ENCODE measurements at regions not wholly inside any gene's neighbourhood (a gene's known extent, or its start where the extent isn't known, plus 50 kb on each side); places are given as distances from the start of the nearest gene placed in this dataset.

DNA sequence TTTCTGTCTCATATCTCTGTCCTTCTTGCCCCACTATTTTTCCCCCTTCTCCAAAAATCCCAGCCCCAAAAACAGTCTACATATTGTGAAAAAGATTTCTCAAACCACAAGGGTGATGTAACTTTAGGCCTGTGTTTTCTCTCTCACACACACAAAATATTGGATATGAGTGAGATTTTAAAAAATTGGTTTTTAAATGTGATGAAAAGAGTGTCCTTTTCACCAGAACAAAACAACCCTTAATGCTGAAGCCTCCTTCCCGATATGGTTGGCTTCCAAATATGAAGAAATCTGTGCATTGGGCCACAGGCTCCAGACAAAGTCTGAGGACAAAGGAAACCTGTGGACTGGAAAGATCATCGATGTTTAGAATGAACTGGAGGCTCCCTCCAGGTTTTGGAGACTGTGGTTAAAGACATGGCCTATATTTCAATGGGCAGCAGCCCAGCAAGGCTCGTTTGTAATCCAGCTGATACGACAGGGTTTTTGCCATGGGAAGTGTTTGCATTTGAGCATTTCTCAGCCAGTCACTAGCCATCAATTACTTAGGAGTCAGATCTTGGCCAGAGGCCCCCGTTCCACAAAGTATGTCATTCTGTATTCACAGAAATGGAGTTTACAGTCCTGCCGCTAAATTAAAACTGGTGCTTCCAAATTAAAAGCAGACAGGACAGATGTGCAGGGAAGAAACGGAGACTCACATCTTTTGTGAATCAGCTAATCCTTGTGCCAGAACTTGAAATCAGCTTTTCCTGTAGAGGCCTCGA lies 546.3 kb downstream of the EBF1 start:
- no peak for DNase-seq (ENCODE audit: low spot score)

DNA sequence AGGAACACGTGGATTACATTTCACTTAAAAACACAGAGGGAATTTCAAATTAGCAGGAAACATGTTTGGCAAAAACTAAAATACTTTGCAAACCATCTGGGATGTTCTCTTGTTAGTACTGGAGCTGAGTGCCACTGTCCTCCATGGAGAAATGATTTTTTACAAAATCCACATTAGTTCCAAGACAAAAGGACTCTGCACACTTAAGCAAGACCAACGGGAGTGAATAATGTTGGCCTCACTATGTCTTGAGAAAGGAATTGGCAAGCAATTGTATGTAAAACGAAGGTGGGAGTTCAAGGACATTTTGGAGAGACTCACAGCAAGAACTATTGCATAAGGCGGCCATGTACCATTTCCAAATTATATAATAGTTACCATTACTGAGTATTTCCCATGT lies 547.5 kb downstream of the EBF1 start:
- no peak for DNase-seq (ENCODE audit: low spot score)

DNA sequence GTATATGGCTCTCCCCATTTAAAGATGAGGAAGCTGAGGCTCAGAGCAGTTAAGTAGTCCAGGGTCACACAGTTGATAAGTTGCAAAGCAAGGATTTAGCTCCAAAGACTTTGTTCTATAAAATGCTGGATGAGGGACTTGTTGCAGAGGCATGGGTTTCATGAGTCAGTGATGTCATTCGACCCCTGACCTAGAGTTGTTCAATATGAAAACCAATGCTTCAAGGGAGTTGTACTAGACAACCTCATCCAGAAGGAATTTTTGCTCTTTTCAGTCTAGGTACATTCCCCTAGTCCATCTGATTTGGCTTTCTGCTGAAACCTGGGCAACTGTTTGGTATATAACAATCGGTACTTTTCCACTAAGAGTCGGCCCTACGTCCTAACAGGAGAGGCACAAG lies 550.4 kb downstream of the EBF1 start:
- no peak for DNase-seq (ENCODE audit: low spot score)

DNA sequence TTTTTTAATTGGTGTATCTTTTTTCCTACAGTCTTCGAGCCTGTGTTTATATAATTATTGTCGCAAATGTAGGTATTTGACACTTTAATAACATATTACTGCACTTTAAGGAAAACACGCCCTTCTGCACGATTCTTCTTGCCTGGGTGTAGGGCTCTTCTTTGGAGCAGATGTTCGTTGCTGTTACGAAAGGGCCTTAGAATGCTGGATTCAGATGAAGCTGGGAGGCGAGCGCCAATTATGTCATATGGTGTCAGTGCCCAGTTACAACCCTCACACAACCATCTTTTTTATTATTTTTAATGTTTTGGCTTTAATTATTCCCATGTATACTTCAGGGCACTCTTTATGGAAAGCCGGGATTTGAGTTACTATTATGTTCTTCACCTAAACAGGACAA lies 553.0 kb downstream of the EBF1 start:
- DNase-seq (ENCODE audit: low spot score), result no peak

DNA sequence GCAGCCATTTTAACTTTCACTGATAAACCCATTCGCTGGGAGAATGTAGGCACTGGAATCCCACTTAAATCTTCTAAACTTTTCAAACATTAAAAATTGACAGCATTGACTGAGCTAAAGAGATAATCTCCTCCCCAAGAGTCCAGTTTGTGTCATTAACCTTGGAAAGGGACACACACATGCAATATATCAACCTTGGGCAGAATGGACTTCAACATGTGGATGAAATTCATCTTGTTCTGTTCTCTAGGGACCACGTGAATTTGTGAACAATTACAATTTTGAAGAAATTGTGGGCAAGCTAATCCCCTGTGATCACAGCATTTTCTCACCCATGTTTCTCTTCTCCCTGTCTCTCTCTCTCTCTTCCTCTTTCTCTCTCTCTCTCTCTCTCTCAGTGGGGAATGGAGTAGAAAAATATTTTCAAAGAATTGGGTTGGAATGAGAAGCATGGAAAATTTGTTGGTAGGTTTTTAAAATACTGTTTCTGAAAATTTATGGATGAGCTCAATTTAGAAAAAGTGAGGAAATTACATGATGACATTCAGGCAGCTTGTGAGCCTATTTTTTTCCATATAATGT lies 553.7 kb downstream of the EBF1 start:
- DNase-seq (ENCODE audit: low spot score), result no peak

DNA sequence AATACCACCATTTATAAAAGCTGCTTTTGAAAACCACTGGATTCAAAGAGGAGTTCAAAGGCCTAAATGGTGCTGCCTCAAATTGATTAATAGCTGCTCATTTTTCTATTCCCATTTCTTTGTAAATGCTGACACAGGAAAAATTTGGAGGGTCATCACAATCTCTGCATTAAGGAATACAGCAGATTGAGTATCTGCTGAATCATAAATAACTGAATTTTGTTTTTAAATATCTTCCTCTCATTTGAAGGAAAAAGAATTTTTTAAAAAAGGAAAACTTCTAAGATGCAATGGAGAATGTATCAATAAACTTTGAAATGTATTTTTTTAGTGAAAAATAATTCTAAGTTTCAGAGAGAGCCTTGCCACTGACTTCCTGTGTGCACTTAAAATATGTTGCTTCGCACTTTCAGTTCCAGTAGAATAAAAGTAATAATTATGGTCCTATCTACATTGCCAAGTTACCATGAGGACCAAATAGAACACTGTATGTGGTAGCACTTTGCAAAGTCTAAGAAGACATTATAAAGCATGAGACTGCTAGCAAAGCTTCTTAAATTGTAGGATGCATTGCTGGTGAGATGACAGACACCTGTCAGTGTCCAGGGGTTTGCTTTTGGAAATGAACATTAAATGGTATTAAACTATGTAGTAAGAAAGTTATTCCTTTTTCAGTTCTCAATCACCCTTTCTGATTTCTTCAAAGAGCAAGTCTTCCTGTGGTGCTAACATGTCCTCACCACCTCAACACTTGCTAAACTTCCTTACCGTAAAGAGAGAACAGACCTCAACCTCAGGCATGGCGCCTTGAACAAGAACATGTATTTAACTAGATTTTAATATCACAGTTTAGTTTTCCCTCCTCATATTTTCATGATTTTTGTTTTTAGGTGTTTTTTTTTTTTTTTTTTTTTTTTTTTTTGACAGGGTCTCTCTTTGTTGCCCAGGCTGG lies 555.1 kb downstream of the EBF1 start:
- no peak for DNase-seq (ENCODE audit: low spot score)

DNA sequence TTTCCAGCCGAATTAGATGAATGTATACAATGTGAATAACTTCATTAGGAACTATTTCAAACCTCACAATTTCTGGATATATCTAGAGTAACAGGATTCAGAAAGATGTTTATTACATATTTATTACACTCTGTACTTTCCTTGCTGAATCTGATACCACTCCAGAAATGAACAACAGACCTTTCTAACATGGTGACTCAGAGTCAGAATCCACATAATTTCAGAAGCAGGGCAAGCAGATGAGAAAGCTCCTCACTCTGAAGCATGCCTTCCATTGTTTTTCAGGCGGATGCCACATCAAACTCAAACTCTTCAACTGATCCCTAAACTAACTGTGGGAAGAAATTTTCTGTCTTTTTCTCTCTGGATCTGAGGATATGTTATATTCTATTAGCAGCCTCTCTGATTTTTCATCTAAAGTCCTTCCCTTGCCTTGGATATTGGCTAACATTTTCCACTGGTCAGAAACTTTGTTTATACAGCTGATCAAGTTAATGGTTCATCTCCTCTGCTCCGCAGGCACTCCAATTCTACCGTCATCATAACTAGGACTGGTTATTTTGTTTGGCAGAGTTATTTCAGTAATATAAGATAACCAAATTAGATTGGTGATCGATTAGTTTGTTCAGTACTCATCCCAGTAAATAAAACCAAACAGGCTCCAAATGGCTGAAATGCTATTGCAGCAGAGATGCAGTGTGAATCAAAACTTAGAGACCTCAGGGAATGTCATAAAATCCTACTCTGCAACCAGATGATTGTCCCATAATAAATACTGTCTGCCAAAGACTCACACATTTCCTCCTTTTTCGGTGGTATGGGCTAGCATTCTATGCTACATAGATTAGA lies 556.0 kb downstream of the EBF1 start:
- no peak for DNase-seq (ENCODE audit: low spot score)

DNA sequence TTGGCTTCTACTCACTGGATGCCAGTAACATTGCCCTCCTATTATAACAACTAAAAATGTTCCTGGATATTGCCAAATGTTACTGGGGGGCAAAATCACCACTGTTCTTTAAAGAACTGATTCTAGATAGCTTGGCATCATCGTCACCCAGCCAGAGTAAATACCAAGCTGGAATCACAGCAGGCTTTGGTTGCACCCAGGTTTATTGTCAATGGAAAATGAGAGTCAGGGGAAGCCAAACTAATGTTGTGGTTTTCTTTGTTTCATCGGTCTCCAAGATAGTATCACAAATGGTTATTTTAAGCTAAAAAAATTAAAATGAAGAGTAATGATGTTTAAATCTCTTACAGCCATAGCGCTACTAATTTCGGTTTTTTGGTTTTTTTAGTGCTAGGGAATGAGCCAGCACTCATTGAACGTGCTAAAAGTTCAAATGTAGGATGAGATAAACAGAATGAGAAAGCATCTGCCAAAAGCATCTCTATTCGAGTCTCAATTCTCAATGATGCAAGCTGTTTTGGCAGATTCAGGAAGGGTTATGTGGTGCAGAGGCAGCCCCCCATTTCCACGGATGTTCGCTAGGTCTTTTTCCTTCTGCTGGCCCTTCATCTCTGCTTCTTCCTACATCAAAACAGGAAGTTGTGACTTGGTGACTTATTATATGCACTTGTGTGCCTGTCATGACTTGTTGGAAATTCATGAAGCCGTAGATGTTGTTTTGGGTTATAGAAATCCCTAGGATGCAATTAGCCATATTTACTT lies 558.0 kb downstream of the EBF1 start:
- no peak for DNase-seq (ENCODE audit: low spot score)

DNA sequence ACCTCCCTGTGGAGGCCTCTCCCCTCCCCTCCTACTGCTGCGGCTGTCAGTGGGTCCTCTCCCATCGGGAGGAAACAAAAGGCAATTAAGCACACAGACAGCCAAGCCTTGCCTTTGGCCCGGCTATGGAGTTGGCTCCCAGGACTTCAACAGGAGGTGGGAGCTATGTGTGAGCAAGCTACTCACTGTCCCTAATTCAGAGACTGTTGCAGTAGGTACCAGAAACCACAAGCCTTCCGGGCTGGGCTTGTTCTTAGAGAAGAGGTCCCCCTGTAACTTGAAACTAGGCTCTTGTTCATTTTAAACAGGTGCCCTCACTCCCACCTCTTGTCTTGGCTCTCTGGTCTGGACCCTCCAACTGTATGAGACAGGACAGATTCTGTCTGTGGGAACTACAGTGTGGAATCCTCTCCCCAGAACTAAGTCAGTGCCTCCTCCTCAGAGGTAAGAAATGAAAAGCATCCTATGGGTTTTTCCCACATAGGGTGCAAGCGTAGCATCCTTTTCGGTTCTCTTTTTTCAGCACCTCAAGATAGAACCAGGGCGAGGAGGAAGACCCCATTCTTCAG lies 561.1 kb downstream of the EBF1 start:
- DNase-seq (ENCODE audit: low spot score), result no peak

DNA sequence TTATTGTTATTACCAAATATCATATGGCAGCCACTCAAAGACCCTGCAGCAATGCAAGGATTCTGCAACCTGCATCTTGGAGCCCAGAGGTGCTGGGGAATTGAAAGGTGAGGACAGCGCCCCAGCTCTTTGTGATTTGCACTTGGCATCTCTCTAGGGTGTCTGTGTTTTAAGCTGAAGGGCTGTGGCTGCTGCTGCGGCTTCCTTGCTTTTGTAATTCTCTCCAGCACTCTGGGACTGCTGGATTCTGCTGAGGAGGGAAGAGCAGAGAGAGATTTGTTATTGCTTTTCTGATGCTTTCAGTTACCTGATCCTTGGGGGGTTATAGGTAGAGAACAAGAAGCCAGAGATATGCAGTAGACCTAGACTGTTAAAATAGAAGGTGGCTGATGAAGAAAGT lies 562.4 kb downstream of the EBF1 start:
- DNase-seq (ENCODE audit: low spot score), result no peak

DNA sequence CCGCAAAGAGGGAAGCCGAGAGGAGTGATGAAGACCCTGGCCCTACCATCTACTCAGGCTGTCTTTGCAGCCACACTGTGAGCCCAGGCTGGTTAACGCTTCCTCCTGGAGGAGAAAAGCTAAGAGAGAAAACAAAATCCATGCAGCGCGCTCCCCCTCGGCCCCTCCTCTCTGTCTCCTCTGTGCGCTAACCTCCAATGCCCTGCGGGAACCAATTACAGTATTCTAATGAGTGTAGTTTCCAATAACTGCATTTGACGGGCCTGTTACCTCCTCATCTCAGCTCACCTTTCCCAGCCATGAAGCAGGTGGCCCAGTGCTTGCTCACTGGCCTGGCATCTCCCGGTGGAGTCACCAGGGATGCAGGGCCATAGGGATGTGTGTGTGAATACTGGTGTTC lies 565.5 kb downstream of the EBF1 start:
- no peak for DNase-seq (ENCODE audit: low spot score)

DNA sequence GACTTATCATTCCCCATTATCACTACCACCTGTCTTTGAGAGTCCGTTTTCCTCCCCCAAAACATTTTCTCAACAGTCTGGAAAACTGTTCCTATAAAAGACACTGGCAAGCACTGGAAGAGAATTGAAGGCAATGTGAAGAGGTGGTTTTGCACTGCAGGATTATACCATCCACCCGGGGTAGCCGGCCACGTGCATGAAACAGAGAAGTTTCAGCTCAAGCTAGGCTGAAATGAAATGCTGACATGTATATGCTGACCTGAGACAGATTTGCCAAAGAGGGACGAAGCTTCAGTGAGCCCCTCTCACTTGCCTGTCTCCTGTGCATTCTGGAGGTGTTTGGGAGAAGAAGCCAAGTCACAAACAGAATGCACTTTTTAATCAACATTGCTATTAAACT lies 567.0 kb downstream of the EBF1 start:
- DNase-seq (ENCODE audit: low spot score), result no peak

DNA sequence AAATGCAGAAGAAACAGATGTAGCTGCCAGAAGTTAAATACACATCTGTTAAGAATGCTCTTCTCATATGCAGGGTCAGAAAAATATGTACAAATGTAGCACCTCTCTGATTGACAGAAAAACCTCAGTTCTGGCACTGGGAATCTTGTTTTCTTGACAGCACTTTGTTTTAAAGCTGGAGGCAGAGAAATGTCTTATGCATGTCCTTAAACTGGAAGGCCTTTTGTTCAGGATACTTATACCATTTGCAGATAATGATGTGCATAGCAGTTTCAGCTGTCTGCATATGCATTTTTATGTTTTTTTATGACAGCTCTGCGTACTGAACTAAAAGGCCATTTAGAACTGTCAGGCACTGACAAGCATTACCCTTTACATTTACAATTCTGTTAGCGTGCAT lies 567.9 kb downstream of the EBF1 start:
- DNase-seq (ENCODE audit: low spot score), result no peak

DNA sequence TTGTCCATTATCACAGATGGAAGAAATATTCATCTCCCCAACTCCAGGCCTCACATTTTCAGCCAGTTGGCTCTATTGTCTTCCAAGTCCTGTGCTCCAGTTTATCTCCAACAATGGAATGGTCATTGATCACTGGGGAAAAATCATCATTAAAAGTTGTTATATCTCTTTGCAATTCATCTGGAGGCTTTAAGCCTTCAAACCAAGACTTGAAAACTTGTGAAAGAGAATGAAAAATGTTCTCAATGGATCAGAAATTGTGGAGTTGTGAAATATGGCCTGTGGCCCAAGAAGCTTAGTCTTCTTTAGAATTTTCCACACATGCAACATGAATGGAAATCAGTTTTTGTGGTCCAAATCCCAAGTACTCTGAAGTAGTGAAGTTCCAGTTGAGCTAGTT lies 569.6 kb downstream of the EBF1 start:
- DNase-seq (ENCODE audit: low spot score), result no peak

DNA sequence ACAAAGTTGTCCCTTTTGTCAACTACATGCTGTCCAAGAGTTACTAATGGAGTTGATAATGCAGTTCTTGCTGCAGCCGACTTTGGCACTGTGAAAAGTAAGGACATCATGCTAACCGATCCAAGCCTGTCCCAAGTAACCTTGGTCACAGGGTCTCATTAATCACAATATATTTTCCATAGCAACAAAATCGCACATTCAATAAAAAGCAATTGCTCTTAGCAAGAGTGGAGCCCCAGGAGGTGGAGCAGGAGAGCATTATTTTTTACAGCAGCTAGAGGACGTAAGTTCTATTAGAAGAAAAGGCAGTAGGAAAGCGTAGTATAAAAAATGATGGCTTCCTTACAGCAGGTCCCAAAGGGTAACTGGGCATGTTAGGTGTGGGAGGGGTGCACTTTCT lies 570.3 kb downstream of the EBF1 start:
- DNase-seq (ENCODE audit: low spot score), result no peak

DNA sequence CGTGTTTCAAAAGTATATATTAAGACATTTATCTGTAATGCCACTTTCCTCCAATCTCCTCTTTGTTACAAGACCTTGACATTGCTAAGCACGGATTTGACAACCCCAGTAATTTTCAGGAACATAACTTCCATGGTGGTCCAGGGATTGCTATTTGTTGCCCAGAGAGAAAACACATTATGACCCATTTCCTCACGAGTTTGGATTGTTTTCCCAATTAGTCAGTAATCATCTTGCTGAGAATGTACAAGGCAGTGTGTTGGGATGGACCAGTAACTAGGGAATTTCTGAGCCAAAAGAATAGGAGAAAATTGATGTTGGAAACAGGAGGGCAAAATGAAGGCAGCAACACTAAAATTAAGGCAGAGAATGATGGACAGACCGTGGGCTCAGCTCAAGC lies 574.1 kb downstream of the EBF1 start:
- DNase-seq (ENCODE audit: low spot score), result no peak

DNA sequence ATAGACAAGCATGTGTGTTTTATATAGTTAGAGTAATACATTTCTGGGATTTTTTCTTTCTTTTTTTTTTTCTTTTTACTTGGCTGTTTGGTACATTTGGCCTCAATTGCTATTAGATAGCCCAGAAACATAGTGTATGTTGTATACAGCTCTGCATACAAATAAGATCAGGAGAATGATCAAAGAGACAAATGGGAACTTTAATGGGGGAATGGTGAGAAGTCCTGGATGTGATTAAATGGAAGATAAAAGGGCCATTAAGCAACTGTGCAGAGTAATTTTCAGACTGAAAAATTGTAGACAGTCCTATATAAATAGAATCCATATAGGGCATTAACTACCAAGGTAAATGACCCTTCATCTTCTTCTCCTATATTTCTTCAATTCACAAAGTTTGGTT lies 575.6 kb downstream of the EBF1 start:
- no peak for DNase-seq (ENCODE audit: low spot score)

DNA sequence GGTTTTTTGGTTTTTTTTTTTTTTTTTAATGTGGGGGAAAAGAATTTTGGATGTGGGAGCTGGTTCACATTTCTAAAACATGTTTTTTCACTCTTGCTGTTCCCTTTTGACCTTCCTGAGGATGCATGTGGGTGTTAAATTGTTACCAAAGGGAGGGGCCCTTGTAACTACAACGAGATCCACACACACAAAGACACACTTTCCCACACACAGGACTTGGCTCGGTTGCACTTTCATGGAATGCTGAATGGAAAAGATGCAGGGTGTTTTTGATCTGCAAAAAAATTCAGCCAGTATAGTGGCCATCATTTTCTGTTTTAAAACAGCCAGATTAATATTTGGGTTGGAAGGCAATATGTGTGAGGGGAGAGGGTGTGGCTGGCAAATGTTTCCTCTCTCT lies 576.9 kb downstream of the EBF1 start:
- DNase-seq (ENCODE audit: low spot score), result no peak

DNA sequence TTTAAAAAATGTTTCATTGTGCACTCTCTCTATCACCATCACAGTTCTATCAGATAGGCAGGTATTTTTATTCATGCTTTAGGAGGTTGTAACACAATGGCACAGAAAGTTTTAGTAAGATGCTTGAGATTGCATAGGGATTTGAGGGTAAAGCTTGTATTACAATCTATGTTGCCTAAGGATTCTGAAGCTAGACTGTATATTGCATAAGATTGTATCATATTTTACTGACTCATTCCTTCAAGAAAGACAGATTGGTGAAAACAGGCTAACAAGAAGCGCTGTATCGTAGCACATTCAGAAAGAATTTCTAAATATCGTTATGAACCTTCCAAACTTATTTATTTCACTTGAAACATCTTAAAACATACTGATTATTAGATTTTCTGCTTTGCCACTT lies 577.7 kb downstream of the EBF1 start:
- DNase-seq (ENCODE audit: low spot score), result no peak

DNA sequence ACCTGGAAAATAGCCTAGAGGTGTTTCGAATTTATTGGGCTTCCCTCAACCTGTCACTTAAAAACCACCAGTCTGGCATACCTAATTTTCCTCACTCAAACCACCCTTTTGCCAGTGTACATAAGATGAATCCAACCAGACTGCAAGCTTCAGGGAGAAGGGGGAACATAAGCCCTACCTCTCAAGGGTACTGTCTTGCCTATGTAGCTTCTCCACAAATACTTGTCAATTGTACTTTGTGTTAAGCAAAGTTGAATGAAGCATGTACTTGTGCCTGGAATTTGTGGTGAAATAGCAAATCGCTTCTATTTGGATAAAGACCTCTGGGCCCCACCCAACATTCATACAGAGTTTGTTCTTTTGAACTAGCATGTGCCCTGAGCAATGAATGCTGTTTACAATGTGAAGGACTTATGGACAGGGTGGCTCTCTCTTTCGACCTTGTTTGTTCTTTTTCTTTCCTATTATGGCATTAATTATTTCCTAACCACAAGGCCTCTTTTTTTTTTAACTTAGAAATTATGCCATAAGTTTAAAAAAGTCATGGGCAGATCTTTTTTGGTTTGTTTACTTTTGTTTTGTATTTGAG lies 580.2 kb downstream of the EBF1 start:
- peak; percentile 22 for DNase-seq (ENCODE audit: low spot score)

DNA sequence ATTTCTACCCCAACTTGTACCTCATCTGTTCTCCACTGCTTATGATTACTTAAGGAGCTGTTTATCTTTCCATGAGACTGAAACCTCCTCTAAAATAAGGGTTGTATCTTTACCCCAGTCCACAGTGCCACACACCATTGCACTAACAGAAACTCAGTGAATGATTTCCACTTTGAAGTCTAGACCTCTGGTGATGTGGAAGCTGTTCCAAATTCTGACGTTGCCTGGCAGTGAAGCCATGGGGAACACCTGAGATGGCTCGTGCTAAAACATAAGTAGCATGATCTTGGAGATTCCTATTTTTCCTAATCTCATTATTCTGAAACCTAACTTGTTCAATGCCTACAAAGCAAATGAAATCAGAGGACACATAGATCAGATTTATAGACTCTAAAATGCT lies 583.2 kb downstream of the EBF1 start:
- DNase-seq (ENCODE audit: low spot score), result no peak

Data from HuH-7 (cell line).